GM23248 (cell line): ENCODE measurements at regions not wholly inside any gene's neighbourhood (a gene's known extent, or its start where the extent isn't known, plus 50 kb on each side); places are given as distances from the start of the nearest gene placed in this dataset.

Experiments used
- EZH2 ChIP-seq: fragments of 200-600 bp; sonication (generic); IDR thresholded peaks from 2 replicates; pipeline ENCODE4 v1.6.1; 2018; ENCODE audit warnings: antibody characterized with exemption, mild to moderate bottlenecking; ENCODE audit not compliant: insufficient read depth, poor library complexity, severe bottlenecking
- EZH2phosphoT487 ChIP-seq: fragments of 200-600 bp; sonication (generic); IDR thresholded peaks from 2 replicates; pipeline ENCODE4 v1.6.1; 2018; ENCODE audit warnings: antibody characterized with exemption, moderate library complexity, mild to moderate bottlenecking, low read depth; ENCODE audit not compliant: insufficient read depth

- no peak for TF ChIP-seq EZH2
- no peak for TF ChIP-seq EZH2phosphoT487
Observed at GRCh38 chr5:173538018-173538417, 78.4 kb downstream of the BOD1 start.
